H9 (cell line): ENCODE measurements at regions not wholly inside any gene's neighbourhood (a gene's known extent, or its start where the extent isn't known, plus 50 kb on each side); places are given as distances from the start of the nearest gene placed in this dataset.

Source experiments
- DNase-seq: peaks from one replicate; pipeline ENCODE4 v3.0.0-alpha.2; 2017
- H2AFZ ChIP-seq: one replicate; pipeline ENCODE4 v1.6.1; 2013; ENCODE audit warnings: mild to moderate bottlenecking, low read length, control low read depth, moderate library complexity
- H2AK5ac ChIP-seq: 2 replicates; pipeline ENCODE4 v1.6.1; 2013; ENCODE audit warnings: low read length, control low read depth, mixed read lengths; ENCODE audit not compliant: insufficient read length
- H2BK120ac ChIP-seq: one replicate; pipeline ENCODE4 v1.6.1; 2013; ENCODE audit warnings: low read depth, mild to moderate bottlenecking, low read length, control low read depth, inconsistent platforms; ENCODE audit not compliant: poor library complexity, severe bottlenecking
- H2BK12ac ChIP-seq: 2 replicates; pipeline ENCODE4 v1.6.1; 2013; ENCODE audit warnings: low read length, control low read depth, mixed read lengths, low read depth; ENCODE audit not compliant: insufficient read length
- H2BK15ac ChIP-seq: 2 replicates; pipeline ENCODE4 v1.6.1; 2013; ENCODE audit warnings: low read depth, low read length, control low read depth
- H2BK20ac ChIP-seq: one replicate; pipeline ENCODE4 v1.6.1; 2013; ENCODE audit warnings: low read depth, mild to moderate bottlenecking, low read length, control low read depth, inconsistent platforms; ENCODE audit not compliant: poor library complexity, severe bottlenecking
- H2BK5ac ChIP-seq: 2 replicates; pipeline ENCODE4 v1.6.1; 2013; ENCODE audit warnings: low read length, control low read depth, mixed read lengths; ENCODE audit not compliant: insufficient read length
- H3K14ac ChIP-seq: 2 replicates; pipeline ENCODE4 v1.6.1; 2013; ENCODE audit warnings: low read length, control low read depth; ENCODE audit not compliant: insufficient read depth
- H3K18ac ChIP-seq: 2 replicates; pipeline ENCODE4 v1.6.1; 2013; ENCODE audit warnings: low read depth, mild to moderate bottlenecking, mixed read lengths, low read length, control low read depth; ENCODE audit not compliant: insufficient read length
- H3K23ac ChIP-seq: 2 replicates; pipeline ENCODE4 v1.6.1; 2013; ENCODE audit warnings: low read length, control low read depth, mixed read lengths, low read depth; ENCODE audit not compliant: insufficient read length
- H3K23me2 ChIP-seq: 2 replicates; pipeline ENCODE4 v1.6.1; 2013; ENCODE audit warnings: low read depth, mild to moderate bottlenecking, mixed read lengths, low read length, control low read depth; ENCODE audit not compliant: insufficient read length, poor library complexity, severe bottlenecking
- H3K27ac ChIP-seq: 2 replicates; pipeline ENCODE4 v1.5.1; 2013; ENCODE audit warnings: low read length, control low read depth, mixed read lengths, low read depth; ENCODE audit not compliant: insufficient read length
- H3K27me3 ChIP-seq: 2 replicates; pipeline ENCODE4 v1.6.1; 2013; ENCODE audit warnings: low read length, control low read depth, inconsistent platforms; ENCODE audit not compliant: insufficient read depth
- H3K4ac ChIP-seq: 2 replicates; pipeline ENCODE4 v1.6.1; 2013; ENCODE audit warnings: low read depth, mild to moderate bottlenecking, control low read depth, inconsistent platforms, low read length, moderate library complexity
- H3K4me1 ChIP-seq: 2 replicates; pipeline ENCODE4 v1.6.1; 2013; ENCODE audit warnings: low read length, control low read depth, inconsistent platforms; ENCODE audit not compliant: insufficient read depth
- H3K4me2 ChIP-seq: 2 replicates; pipeline ENCODE4 v1.6.1; 2013; ENCODE audit warnings: low read length, control low read depth, mixed read lengths; ENCODE audit not compliant: insufficient read length, insufficient read depth
- H3K56ac ChIP-seq: 2 replicates; pipeline ENCODE4 v1.6.1; 2013; ENCODE audit warnings: low read depth, mild to moderate bottlenecking, mixed read lengths, low read length, control low read depth; ENCODE audit not compliant: insufficient read length
- H3K79me1 ChIP-seq: 2 replicates; pipeline ENCODE4 v1.6.1; 2013; ENCODE audit warnings: low read depth, mild to moderate bottlenecking, moderate library complexity, low read length, control low read depth, inconsistent platforms; ENCODE audit not compliant: insufficient read depth, poor library complexity, severe bottlenecking
- H3K79me2 ChIP-seq: 2 replicates; pipeline ENCODE4 v1.6.1; 2013; ENCODE audit warnings: low read length, control low read depth, inconsistent platforms; ENCODE audit not compliant: insufficient read depth
- H3K9ac ChIP-seq: 2 replicates; pipeline ENCODE4 v1.6.1; 2013; ENCODE audit warnings: low read length, control low read depth, mixed read lengths; ENCODE audit not compliant: insufficient read length; ENCODE audit errors: extremely low read depth
- H3K9me3 ChIP-seq: one replicate; pipeline ENCODE4 v1.6.1; 2013; ENCODE audit warnings: low read depth, low read length, inconsistent platforms; ENCODE audit not compliant: control insufficient read depth
- H3T11ph ChIP-seq: one replicate; pipeline ENCODE4 v1.6.1; 2013; ENCODE audit warnings: mild to moderate bottlenecking, low read length, control low read depth, inconsistent platforms
- H4K20me1 ChIP-seq: one replicate; pipeline ENCODE4 v1.6.1; 2013; ENCODE audit not compliant: control insufficient read depth, insufficient read length, insufficient read depth
- H4K5ac ChIP-seq: 2 replicates; pipeline ENCODE4 v1.6.1; 2013; ENCODE audit warnings: low read depth, mild to moderate bottlenecking, mixed read lengths, low read length, control low read depth; ENCODE audit not compliant: insufficient read length
- H4K8ac ChIP-seq: replicated peaks from 2 replicates; pipeline ENCODE4 v1.6.1; 2013; ENCODE audit warnings: low read length, control low read depth, mixed read lengths, low read depth; ENCODE audit not compliant: insufficient read length
- H4K91ac ChIP-seq: 2 replicates; pipeline ENCODE4 v1.6.1; 2013; ENCODE audit warnings: low read depth, mild to moderate bottlenecking, moderate library complexity, mixed read lengths, low read length, control low read depth; ENCODE audit not compliant: insufficient read length
- H3K27ac Mint-ChIP-seq, 3 experiments: 2 replicates in 2 of 3; 3 replicates in 1 of 3; pipeline ENCODE4 v1.8.0; 2020 to 2021; ENCODE audit warnings: mixed read lengths in 3 of 3, mild to moderate bottlenecking in 1 of 3, moderate library complexity in 1 of 3
- H3K27me3 Mint-ChIP-seq: 2 replicates; pipeline ENCODE4 v1.8.0; 2021; ENCODE audit warnings: low read depth, mild to moderate bottlenecking, moderate library complexity, mixed read lengths
- H3K36me3 Mint-ChIP-seq, 3 experiments: 2 replicates in 2 of 3; 3 replicates in 1 of 3; pipeline ENCODE4 v1.8.0; 2020 to 2021; ENCODE audit warnings: low read depth in 3 of 3, mixed read lengths in 3 of 3; ENCODE audit not compliant: insufficient read depth in 1 of 3
- H3K4me1 Mint-ChIP-seq, 2 experiments: 2 replicates each; pipeline ENCODE4 v1.8.0; 2020; ENCODE audit warnings: mixed read lengths in 2 of 2
- H3K4me3 Mint-ChIP-seq, 2 experiments: 2 replicates in 1 of 2; 3 replicates in 1 of 2; pipeline ENCODE4 v1.8.0; 2020 to 2021; ENCODE audit warnings: mild to moderate bottlenecking in 2 of 2, mixed read lengths in 2 of 2, moderate library complexity in 1 of 2
- H3K9me3 Mint-ChIP-seq, 2 experiments: 2 replicates in 1 of 2; 3 replicates in 1 of 2; pipeline ENCODE4 v1.8.0; 2020; ENCODE audit warnings: mild to moderate bottlenecking in 2 of 2, mixed read lengths in 2 of 2, moderate library complexity in 1 of 2
- CTCF ChIP-seq: fragments of 200-600 bp; sonication (generic); conservative IDR thresholded peaks from 3 replicates; pipeline ENCODE4 v1.8.0; 2021; ENCODE audit warnings: antibody characterized with exemption, mild to moderate bottlenecking
- WGBS: extraction: QIAGEN DNeasy Blood & Tissue Kit; methylation state at CpG from one replicate; pipeline ENCODE4 v1.1.7; 2013; ENCODE audit warnings: missing lambda C conversion rate, low lambda C conversion rate, mixed read lengths; ENCODE audit not compliant: insufficient read length; ENCODE audit errors: extremely low coverage; 5-methylcytosine and 5-hydroxymethylcytosine counted together

GRCh38 chr4:136861091-136861490, 671.2 kb downstream of the PCDH18 start:
- Histone ChIP-seq H3K27me3 (no peaks in the 10 kb centered on the region), H3K23ac (no peak overlapping the region), H2BK5ac (no peak overlapping the region), H2BK15ac (no peak overlapping the region), H4K91ac (no peak overlapping the region), H2AK5ac (no peak overlapping the region), H3K4ac (no peak overlapping the region), H4K5ac (no peak overlapping the region), H3K18ac (no peak overlapping the region), H3K79me1 (no peaks in the 10 kb centered on the region), H2BK120ac (no peak overlapping the region), H3K79me2 (no peaks in the 10 kb centered on the region), H4K20me1 (no peaks in the 10 kb centered on the region), H2BK20ac (no peak overlapping the region), H3K9ac (no peak overlapping the region), H3T11ph (no peak overlapping the region), H4K8ac (no peak overlapping the region), H3K4me2 (no peak overlapping the region), H3K9me3 (no peaks in the 10 kb centered on the region), H3K4me1 (no peaks in the 10 kb centered on the region), H3K56ac (no peak overlapping the region), H3K23me2 (no peaks in the 10 kb centered on the region), H2AFZ (no peak overlapping the region), H2BK12ac (no peak overlapping the region), H3K14ac (no peak overlapping the region), H3K27ac (no peak overlapping the region)
- Mint-ChIP-seq H3K9me3 (no peaks in the 10 kb centered on the region), H3K4me3 (no peak overlapping the region), H3K27me3 (no peaks in the 10 kb centered on the region), H3K4me1 (peaks cover 9 to 16% of the 10 kb centered on the region in 2 experiments), H3K36me3 (no peaks in the 10 kb centered on the region), H3K27ac (peak overlapping the region in 1 of 3 experiments; percentile 45; a peak in 1 of 7 replicates)
- WGBS, result no CpG with 5 or more reads among the region's 2 CpGs
- TF ChIP-seq CTCF, result no peak
- DNase-seq, result no peak
